Stimulated activated memory B cell treated with anti-CD40 and anti-IgM and Interleukin-4, amounts not matched to agents 10 μg/mL and 1 μg/mL and 100 μg/mL, for 72 hours (primary cell): ENCODE measurements at regions not wholly inside any gene's neighbourhood (a gene's known extent, or its start where the extent isn't known, plus 50 kb on each side); places are given as distances from the start of the nearest gene placed in this dataset.

Source experiments
- ATAC-seq: fragments of 150-1000 bp; cut with Tn5 transposase; 2 replicates; pipeline ENCODE4 v1.10.0; 2021
- H3K27ac Mint-ChIP-seq: one replicate; pipeline ENCODE4 v1.8.0; 2022; ENCODE audit warnings: mild to moderate bottlenecking, mixed read lengths
- H3K27me3 Mint-ChIP-seq: one replicate; pipeline ENCODE4 v1.8.0; 2022; ENCODE audit warnings: mixed read lengths
- H3K36me3 Mint-ChIP-seq: one replicate; pipeline ENCODE4 v1.8.0; 2022; ENCODE audit warnings: mixed read lengths
- H3K4me1 Mint-ChIP-seq: one replicate; pipeline ENCODE4 v1.8.0; 2022; ENCODE audit warnings: mixed read lengths
- H3K4me3 Mint-ChIP-seq: one replicate; pipeline ENCODE4 v1.8.0; 2022; ENCODE audit warnings: mild to moderate bottlenecking, moderate library complexity, mixed read lengths
- H3K9me3 Mint-ChIP-seq: one replicate; pipeline ENCODE4 v1.8.0; 2022; ENCODE audit warnings: mixed read lengths

DNA sequence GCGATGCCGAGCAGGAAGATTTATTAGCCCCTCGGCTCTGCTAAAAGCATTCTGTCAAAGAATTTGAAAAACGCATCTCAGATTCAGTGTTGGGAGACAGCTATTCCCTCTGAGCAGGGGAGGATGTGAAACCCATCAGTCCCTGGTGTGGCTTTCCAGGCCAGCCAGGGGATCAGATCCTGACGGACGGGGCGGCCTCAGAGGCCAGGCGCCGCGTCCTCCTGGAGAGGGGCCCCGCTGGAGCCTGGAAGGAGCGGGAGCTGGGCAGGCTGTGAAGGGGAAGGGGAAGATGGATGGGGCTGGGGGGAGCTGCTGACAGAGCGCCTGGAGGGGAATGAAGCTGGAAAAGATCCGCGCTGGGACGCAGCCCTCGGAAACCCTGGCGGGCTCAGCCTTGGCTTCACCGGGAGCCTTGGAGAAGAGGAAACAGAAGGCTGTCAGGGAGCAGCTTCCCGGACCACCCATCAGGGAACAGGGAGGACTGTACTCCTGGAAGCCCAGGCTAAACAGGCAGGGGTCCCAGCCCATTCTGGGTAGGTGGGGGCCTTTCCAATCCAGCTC lies 358.0 kb downstream of the C16orf95 start:
- Mint-ChIP-seq H3K9me3 (no peaks in the 10 kb centered on the region), H3K4me1 (no peaks in the 10 kb centered on the region), H3K4me3 (no peak overlapping the region), H3K27me3 (peaks cover 34% of the 10 kb centered on the region), H3K27ac (no peak overlapping the region), H3K36me3 (no peaks in the 10 kb centered on the region)
- no peak for ATAC-seq

DNA sequence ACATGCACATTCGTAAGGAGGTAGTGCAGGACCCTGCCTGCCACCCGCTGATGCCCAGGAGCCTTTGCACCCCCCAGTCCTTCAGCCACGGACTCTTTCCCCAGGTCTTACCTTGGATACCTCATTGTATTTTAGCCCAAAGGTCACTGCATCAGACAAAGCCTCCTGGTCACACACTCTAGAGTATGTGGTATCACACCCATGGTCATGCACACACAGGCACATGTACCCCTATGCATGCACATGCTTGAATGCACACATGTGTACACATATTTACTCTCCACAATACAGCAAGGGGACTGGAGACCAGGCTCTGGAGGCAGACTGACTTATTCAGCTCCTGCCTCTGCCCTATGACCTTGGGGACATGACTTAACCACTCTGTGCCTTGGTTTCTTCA lies 357.5 kb downstream of the C16orf95 start:
- no peak overlapping the region for H3K27ac Mint-ChIP-seq
- H3K4me3 Mint-ChIP-seq = no peak overlapping the region
- ATAC-seq = no peak
- no peaks in the 10 kb centered on the region for H3K9me3 Mint-ChIP-seq
- no peaks in the 10 kb centered on the region for H3K36me3 Mint-ChIP-seq
- no peaks in the 10 kb centered on the region for H3K4me1 Mint-ChIP-seq
- peaks cover 34% of the 10 kb centered on the region for H3K27me3 Mint-ChIP-seq

DNA sequence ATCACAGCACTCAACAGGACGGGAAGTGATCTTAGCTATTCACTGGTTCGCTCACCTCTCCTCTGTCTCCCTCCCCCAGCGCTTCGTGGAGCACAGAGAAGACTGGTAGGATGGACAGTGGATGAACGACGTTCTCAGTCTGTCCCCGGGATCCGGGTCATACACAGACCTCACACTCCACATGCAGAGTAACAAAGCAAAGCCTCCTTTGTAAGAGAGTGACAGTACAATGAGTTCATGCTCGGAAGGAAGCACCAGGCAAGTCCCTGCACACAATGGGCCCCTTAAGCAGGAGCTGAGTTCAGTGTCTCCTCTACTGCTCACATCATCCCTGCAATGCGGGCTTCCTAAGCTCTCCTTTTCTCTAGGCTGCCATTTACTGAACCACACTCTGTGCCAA lies 356.9 kb downstream of the C16orf95 start:
- no peak for ATAC-seq
- Mint-ChIP-seq H3K4me1 (no peaks in the 10 kb centered on the region), H3K27me3 (peaks cover 34% of the 10 kb centered on the region), H3K4me3 (no peak overlapping the region), H3K27ac (no peak overlapping the region), H3K36me3 (no peaks in the 10 kb centered on the region), H3K9me3 (no peaks in the 10 kb centered on the region)

DNA sequence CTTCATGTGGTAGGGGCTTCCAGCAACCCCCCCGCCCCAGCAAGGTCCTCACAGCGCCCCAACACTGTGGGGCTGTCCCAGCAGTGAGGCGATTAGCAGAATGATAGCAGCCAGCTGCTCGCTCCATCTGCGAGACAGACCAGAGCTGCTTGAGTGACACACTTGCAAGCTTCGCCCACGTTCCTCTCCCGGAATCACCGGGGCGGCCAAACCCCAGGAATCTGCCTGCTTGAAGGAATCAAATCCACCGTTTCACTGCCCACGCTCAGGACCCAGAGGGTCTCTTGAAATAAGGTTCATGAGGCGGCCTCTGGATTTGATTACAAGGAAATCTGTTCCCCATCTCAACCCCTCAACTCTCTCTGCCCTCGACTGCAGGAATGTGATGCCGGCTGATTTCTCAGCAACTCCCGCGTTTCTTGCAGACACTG lies 356.0 kb downstream of the C16orf95 start:
- no peak for ATAC-seq
- no peaks in the 10 kb centered on the region for H3K9me3 Mint-ChIP-seq
- no peaks in the 10 kb centered on the region for H3K4me1 Mint-ChIP-seq
- H3K4me3 Mint-ChIP-seq = no peak overlapping the region
- H3K36me3 Mint-ChIP-seq = no peaks in the 10 kb centered on the region
- H3K27me3 Mint-ChIP-seq = peaks cover 34% of the 10 kb centered on the region
- H3K27ac Mint-ChIP-seq = no peak overlapping the region

DNA sequence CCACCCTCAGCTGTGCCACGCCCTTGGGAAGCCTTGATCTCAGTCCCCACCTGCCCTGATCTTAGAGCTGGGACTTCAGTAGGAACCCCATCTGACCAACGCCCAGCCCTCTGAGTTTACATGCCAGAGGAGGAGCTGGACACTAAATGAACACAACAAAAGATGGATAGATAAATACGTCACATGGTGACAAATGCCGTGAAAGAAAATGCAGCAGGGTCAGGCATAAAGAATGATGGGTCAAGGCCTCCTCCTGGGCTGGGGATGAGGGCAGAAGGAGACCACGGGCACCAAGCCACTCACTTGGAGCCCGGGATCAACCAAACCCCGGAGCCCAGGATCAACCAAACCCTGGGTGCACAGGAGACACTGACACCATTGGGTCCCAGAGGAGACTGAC lies 354.9 kb downstream of the C16orf95 start:
- H3K9me3 Mint-ChIP-seq = no peaks in the 10 kb centered on the region
- H3K4me1 Mint-ChIP-seq = no peaks in the 10 kb centered on the region
- no peaks in the 10 kb centered on the region for H3K36me3 Mint-ChIP-seq
- no peak overlapping the region for H3K4me3 Mint-ChIP-seq
- H3K27ac Mint-ChIP-seq = no peak overlapping the region
- ATAC-seq = no peak
- H3K27me3 Mint-ChIP-seq = peaks cover 34% of the 10 kb centered on the region

DNA sequence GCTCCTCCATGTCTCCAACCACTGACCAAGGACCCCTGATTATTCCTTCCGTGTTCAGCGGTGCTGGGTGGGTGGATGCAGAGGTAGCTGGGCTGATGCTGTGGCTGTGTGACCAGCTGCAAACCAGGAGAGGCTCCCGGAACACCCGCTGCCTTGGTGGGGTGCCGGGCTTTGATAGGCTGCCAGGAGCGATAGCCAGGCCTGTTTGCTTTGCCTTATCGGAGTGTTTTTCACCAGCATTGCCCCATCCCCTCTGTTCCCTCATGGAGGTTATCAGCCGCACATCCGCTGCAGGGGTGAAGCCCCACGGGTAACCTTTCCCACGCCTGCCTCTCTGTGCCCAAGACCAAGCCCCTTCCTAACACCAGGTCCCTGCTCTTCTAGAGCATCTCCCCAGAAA lies 354.3 kb downstream of the C16orf95 start:
- H3K27ac Mint-ChIP-seq = no peak overlapping the region
- H3K36me3 Mint-ChIP-seq = no peaks in the 10 kb centered on the region
- H3K4me3 Mint-ChIP-seq = no peak overlapping the region
- no peaks in the 10 kb centered on the region for H3K9me3 Mint-ChIP-seq
- ATAC-seq = no peak
- H3K4me1 Mint-ChIP-seq = no peaks in the 10 kb centered on the region
- H3K27me3 Mint-ChIP-seq = peaks cover 32% of the 10 kb centered on the region

DNA sequence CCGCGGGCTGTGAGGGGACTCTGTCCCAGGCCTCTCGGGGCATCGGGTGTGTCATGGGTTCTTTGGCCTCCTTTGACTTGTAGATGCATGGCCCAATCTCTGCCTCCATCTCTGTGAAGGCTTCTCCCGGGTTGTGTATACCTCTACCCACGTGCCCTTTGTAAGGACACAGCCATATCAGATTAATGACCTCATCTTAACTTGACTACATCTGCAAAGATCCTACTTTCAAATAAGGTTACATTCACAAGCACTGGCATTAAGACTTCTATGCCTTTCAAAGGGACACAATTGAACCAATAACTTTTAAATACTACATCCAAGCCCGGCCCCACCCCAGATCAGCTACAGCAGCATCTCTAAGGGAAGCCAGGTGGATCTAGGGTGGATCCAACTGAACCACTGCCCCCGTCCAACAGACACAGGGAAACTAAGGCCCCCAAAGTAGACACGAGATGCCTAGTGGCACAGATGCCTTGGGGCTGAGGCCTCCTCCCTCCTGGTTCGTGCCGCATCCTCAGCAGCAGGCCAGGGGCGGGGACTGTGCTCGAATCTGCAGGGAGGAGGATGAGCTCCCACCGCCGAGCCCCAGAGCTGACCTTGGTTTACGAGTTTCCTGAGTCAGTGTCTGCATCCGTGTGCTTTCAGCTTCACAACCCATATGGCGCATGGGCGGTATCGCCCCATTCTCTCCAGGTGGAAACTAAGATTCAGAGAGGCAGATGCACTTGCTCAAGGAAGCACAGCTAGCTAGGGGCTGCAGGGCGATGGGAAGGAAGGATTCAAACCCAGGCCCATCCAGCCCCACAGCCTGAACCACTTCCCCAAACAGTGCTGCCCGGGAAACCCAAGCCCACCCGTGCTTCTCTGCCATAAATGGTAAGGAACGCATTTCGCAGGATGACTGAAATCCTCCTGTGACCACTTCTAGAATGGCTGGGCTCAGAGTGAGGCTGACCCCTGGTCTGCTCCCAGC lies 353.3 kb downstream of the C16orf95 start:
- Mint-ChIP-seq H3K9me3 (no peaks in the 10 kb centered on the region), H3K4me1 (no peaks in the 10 kb centered on the region)

DNA sequence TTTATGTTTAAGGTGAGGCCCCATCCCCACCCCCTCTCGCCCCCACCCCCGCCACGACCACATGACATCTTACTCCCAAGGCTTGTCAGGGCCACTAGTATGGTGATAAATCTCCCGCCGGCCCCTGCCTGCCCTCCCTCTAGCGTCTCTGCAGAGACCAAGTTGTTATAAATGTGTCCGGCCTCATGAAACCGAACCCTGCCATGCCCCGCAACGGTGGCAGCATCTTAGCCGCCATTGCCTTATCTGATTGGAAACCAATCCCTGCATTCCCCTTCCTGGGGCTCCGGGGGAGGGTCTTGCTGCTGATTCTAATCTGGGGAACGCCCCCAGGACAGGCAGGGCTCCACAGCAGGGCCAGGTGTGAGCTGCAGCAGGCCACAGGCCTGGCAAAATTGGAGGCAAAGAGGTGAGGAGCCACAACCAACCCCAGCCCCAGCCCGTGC lies 352.4 kb downstream of the C16orf95 start:
- Mint-ChIP-seq H3K36me3 (no peaks in the 10 kb centered on the region), H3K27ac (no peak overlapping the region), H3K4me1 (no peaks in the 10 kb centered on the region), H3K4me3 (no peak overlapping the region), H3K9me3 (no peaks in the 10 kb centered on the region), H3K27me3 (peaks cover 19% of the 10 kb centered on the region)
- ATAC-seq = no peak

More for the DNA sequence above, 353.3 kb downstream of the C16orf95 start:
- Mint-ChIP-seq H3K27ac (no peak overlapping the region), H3K36me3 (no peaks in the 10 kb centered on the region), H3K27me3 (peaks cover 22% of the 10 kb centered on the region), H3K4me3 (no peak overlapping the region)
- no peak for ATAC-seq

DNA sequence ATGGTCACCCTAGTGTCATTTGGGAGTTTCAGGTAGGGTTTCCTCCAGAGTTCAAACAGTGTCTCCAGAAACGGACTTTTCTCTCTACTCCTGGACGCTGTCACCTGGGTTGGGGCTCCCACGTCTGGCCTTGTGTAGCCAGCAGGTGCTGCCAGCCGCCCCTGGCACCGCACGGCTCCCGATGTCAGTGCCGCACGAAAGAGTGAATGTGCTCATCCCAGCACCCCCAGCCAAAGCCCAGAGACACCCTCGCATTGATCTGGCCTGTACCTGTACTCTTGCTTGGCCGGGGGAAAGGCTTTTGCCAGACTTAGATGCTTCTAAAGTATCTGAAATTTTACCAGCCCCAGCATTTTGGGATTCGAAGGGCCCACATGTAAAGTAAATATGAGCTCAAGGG lies 351.9 kb downstream of the C16orf95 start:
- no peak for ATAC-seq
- H3K4me1 Mint-ChIP-seq = no peaks in the 10 kb centered on the region
- no peaks in the 10 kb centered on the region for H3K9me3 Mint-ChIP-seq
- H3K27ac Mint-ChIP-seq = no peak overlapping the region
- peaks cover 19% of the 10 kb centered on the region for H3K27me3 Mint-ChIP-seq
- H3K36me3 Mint-ChIP-seq = no peaks in the 10 kb centered on the region
- no peak overlapping the region for H3K4me3 Mint-ChIP-seq

DNA sequence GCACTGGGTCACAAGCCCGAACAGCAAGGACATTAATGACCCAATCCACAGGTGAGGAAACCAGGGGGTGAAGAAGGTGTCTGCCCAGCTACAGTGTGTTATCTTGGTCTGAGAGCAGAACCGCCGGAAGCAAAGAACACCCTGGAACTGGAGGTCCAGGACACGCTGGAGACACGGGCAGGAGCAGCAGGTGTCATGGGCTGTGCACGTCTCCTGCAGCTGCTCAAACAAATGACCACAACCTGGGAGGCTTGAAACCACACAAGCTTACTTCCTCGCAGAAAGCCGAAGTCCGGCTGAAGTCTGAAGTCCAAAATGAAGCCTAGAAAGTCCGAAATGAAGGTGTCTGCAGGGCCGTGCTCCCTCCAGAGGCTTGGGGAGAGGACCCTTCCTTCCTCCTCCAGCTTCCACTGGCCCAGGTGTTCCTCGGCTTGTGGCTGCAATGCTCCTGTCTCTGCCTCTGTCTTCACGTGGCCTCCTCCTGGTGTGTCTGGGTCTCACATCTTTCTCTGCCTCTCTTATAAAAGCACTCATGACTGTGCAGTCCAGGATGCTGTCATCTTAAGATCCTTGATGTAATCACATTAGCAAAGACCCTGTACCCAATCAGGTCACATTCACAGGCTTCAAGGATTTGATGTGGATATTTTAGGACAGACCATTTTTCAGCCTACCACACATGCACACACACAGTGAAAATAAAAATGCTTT lies 351.2 kb downstream of the C16orf95 start:
- Mint-ChIP-seq H3K36me3 (no peaks in the 10 kb centered on the region), H3K27ac (no peak overlapping the region), H3K4me1 (no peaks in the 10 kb centered on the region), H3K4me3 (no peak overlapping the region), H3K27me3 (peaks cover 13% of the 10 kb centered on the region), H3K9me3 (no peaks in the 10 kb centered on the region)
- ATAC-seq = no peak

DNA sequence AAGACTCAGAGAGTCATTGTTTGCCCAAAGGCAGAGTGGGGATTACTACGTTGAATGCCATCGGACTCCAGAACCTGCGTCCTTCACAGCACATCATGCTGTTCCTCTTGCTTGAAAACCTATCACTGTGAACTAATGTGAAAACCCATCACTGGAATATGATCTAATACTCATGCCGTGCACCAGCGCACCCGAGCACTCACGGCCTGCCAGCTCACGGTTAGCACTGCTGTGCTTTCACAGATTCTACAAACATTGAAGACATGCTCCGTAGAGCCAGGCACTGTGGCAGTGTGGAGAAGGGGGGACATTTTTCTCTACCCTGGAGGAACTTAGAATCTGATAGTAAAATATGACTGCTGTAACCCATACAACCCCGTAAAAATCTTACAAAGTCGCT lies 350.4 kb downstream of the C16orf95 start:
- H3K27me3 Mint-ChIP-seq = peaks cover 9% of the 10 kb centered on the region
- H3K4me3 Mint-ChIP-seq = no peak overlapping the region
- no peaks in the 10 kb centered on the region for H3K4me1 Mint-ChIP-seq
- no peaks in the 10 kb centered on the region for H3K36me3 Mint-ChIP-seq
- no peaks in the 10 kb centered on the region for H3K9me3 Mint-ChIP-seq
- H3K27ac Mint-ChIP-seq = no peak overlapping the region
- ATAC-seq = no peak

DNA sequence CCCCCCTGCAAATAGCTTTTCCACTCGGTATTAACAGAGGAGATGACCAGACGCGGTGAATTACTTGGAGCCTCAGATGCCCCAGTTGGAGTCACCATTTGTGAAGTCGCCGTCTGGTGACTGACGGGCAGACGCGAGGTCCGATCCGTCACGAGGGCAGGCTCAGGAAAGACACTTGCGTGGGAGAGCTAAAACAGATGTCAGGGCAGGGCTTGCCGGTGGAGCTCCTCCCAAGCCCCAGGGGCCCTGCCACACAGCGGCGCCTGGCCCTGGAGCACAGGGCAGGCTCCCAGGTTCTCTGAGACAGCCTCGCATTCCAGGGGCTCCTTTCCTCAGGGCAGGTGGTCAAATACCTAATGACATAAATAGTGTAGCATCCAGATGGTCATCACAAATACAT lies 348.3 kb downstream of the C16orf95 start:
- ATAC-seq = no peak
- H3K4me1 Mint-ChIP-seq = no peaks in the 10 kb centered on the region
- H3K4me3 Mint-ChIP-seq = no peak overlapping the region
- H3K9me3 Mint-ChIP-seq = peaks cover 7% of the 10 kb centered on the region
- peaks cover 12% of the 10 kb centered on the region for H3K27me3 Mint-ChIP-seq
- H3K36me3 Mint-ChIP-seq = no peaks in the 10 kb centered on the region
- no peak overlapping the region for H3K27ac Mint-ChIP-seq

DNA sequence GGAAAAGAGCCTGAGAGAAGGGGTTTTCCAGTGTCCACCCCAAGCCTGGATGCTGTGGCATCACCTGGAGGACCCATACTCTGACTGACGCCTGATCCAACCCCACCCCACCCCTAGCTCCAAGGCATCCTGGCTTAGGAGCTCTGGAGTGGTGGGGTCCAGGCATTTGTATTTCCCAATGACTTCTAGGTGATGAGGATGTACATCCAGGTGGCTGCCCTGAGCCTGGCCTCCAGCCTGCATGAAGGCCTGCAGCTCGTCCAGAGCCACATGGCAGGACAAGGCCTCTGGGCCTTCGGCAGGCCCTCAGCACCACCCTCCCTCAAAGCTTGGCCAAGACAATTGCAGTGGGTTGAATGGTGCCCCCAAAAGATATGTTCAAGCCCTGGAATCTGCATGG lies 347.5 kb downstream of the C16orf95 start:
- no peak overlapping the region for H3K27ac Mint-ChIP-seq
- H3K4me1 Mint-ChIP-seq = no peaks in the 10 kb centered on the region
- H3K36me3 Mint-ChIP-seq = no peaks in the 10 kb centered on the region
- ATAC-seq = no peak
- H3K27me3 Mint-ChIP-seq = peaks cover 12% of the 10 kb centered on the region
- peaks cover 7% of the 10 kb centered on the region for H3K9me3 Mint-ChIP-seq
- H3K4me3 Mint-ChIP-seq = no peak overlapping the region

DNA sequence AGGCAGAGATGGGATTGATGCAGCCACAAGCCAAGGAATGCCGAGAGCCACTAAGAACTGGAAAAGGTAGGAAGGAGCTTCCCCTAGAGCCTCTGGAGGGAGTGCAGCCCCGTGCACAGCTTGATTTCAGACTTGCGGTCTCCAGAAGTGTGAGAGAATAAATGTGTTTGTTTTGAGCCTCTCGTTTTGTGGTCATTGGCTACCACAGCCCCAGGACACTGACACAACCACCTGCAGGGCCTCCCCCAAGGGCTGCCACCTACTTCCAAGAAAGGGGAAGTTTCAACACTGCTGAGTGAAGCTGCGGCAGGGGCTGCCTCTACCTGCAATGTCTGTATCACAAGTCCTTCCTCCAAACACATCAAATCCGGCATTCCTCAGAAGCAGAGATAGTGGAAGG lies 346.9 kb downstream of the C16orf95 start:
- no peaks in the 10 kb centered on the region for H3K36me3 Mint-ChIP-seq
- ATAC-seq = no peak
- no peak overlapping the region for H3K27ac Mint-ChIP-seq
- H3K27me3 Mint-ChIP-seq = peaks cover 12% of the 10 kb centered on the region
- peaks cover 7% of the 10 kb centered on the region for H3K9me3 Mint-ChIP-seq
- no peaks in the 10 kb centered on the region for H3K4me1 Mint-ChIP-seq
- H3K4me3 Mint-ChIP-seq = no peak overlapping the region

DNA sequence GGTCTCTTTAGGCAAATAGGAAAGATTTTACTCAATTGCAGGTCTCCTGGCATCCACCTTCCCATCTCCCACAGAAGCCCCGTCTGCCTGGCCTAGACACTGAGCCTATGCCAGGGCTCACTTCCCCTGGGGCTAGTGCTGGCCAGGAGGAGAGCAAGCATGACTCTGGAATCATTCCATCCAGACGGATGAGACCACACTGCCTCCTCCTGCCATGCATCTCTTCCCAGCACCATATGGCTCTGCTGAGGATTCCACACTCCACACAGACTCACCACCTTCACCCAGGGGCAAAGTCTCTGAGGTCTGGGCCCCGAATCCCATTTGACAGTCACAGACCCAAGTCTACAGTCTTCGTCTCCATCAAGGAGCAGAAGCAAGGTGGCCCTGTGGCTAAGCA lies 346.5 kb downstream of the C16orf95 start:
- H3K9me3 Mint-ChIP-seq = peaks cover 7% of the 10 kb centered on the region
- H3K36me3 Mint-ChIP-seq = no peaks in the 10 kb centered on the region
- no peak overlapping the region for H3K4me3 Mint-ChIP-seq
- H3K27ac Mint-ChIP-seq = no peak overlapping the region
- no peak for ATAC-seq
- H3K4me1 Mint-ChIP-seq = no peaks in the 10 kb centered on the region
- peaks cover 12% of the 10 kb centered on the region for H3K27me3 Mint-ChIP-seq
